Right ventricle myocardium inferior (tissue), 1 donor: ENCODE measurements at regions not wholly inside any gene's neighbourhood (a gene's known extent, or its start where the extent isn't known, plus 50 kb on each side); places are given as distances from the start of the nearest gene placed in this dataset.
"Not testable (repeated sequence)": the region's sequence is repeated elsewhere in the genome, so short reads cannot be mapped to it uniquely, and the experiment has no call there.

Source experiments
- ATAC-seq: fragments of 200-7000 bp; cut with Tn5 transposase; one replicate; pipeline ENCODE4 v1.9.1; 2020; ENCODE audit warnings: mild to moderate bottlenecking, moderate library complexity
- DNase-seq: peaks from one replicate; pipeline ENCODE4 v3.0.0; 2021; ENCODE audit errors: missing footprints
- intact Hi-C: fragments of 100-400 bp; cut with DNase I; formaldehyde crosslinking; loops from one replicate; pipeline ENCODE4 v1.11.0; 2022
- donor health status: DM: no; HTN: yes; CAD: no; lungs with severe emphysema.

GRCh38 chr1:113286156-113286555, 104.2 kb upstream of the MAGI3 start:
- DNase-seq (no peak), ATAC-seq (no peak)
- intact Hi-C loops, result no loop called here

- DNase-seq, result no peak
- intact Hi-C loops, result no loop called here
- no peak for ATAC-seq
Measured at GRCh38 chr1:113291777-113292602, 98.3 kb upstream of the MAGI3 start.

GRCh38 chr1:113292603-113293255, 97.6 kb upstream of the MAGI3 start:
- no peak for ATAC-seq
- DNase-seq, result no peak

DNA sequence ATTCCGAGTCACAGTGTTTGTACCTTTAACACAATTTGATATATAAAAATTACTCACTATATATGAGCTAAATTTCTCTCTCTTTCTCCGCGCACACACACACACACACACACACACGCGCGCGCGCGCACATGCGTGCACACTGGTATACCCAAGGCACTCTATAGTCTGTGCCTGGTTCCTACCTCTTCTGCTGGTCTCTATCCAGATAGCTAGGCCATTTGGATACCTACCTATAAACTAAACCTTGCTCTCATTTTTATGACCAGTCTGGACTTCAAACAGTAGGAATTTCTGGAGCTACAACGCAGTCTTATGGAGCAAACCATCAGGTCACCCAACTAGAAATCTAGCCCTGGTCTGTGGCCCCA, 97.1 kb upstream of the MAGI3 start:
- ATAC-seq (no peak), DNase-seq (no peak)
- intact Hi-C loops, result no loop called here

More at GRCh38 chr1:113292603-113293255, 97.6 kb upstream of the MAGI3 start:
- intact Hi-C loops, result no loop called here

DNA sequence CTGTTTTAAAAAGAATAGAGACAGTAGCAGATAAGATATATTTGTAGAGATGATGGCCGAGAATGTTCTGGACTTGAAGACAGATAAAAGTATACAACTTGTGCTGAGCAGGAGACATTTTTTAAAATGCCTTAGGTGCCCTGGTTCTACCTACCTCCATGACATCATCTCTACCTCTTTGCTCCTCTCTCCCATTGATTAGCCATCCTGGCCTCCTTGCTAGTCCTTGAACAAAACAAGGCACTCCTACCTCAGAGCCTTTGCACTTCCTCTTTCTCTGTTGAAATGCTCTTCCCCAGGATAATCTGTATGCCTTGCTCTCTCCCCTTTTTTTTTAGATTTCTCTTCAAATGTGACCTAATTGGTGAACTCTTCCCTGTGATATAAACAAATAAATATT, 92.6 kb upstream of the MAGI3 start:
- ATAC-seq (no peak), DNase-seq (no peak)
- intact Hi-C loops, result no loop called here

DNA sequence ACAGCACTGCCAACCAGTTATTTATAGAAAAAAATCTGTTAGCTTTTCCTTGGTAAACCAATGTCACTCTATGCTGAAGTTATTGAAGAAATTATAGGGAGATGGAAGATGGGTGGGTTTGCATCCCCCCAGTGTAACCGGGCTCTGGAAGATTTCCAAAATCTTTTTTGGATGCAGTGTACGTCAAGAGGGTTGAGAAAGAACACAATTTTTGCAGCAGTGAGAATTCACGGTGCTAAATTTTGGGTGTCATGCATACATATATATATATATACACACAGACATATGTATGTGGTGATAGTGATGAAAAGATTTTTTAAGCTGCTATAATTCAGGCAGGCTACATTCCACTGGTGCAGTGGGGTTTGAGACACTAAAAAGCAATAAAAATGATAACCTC, 91.4 kb upstream of the MAGI3 start:
- intact Hi-C loops, result no loop called here
- DNase-seq (no peak), ATAC-seq (no peak)

DNA sequence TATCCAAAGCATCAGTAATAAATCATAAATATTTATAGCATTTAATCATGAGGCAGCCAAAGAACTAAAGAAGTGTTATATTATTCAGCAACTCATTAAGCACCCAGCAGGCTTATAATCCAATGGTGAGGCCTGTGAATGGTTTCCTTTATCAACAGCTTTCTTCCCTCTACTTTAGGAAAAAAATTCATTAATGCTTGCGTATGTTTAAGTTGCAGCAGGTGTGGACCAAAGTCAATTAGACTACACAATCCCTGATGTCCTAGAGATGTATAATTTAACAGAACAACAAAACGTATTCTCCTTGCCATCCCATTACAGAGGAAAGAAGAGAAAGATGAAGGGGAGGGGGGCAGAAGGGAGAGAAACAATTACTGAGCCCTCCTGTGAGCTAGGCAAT, 87.7 kb upstream of the MAGI3 start:
- DNase-seq, result no peak
- no peak for ATAC-seq
- intact Hi-C loops, result no loop called here

GRCh38 chr1:113303267-113303666, 87.0 kb upstream of the MAGI3 start:
- DNase-seq (no peak), ATAC-seq (no peak)
- intact Hi-C loops, result no loop called here

GRCh38 chr1:113305029-113305428, 85.3 kb upstream of the MAGI3 start:
- ATAC-seq, intact Hi-C loops, DNase-seq: not testable (repeated sequence)

- no peak for ATAC-seq
- DNase-seq, result no peak
- intact Hi-C loops, result no loop called here
Measured at GRCh38 chr1:113307771-113308445, 82.4 kb upstream of the MAGI3 start.

GRCh38 chr1:113312651-113313050, 77.7 kb upstream of the MAGI3 start:
- intact Hi-C loops, ATAC-seq, DNase-seq: not testable (repeated sequence)

DNA sequence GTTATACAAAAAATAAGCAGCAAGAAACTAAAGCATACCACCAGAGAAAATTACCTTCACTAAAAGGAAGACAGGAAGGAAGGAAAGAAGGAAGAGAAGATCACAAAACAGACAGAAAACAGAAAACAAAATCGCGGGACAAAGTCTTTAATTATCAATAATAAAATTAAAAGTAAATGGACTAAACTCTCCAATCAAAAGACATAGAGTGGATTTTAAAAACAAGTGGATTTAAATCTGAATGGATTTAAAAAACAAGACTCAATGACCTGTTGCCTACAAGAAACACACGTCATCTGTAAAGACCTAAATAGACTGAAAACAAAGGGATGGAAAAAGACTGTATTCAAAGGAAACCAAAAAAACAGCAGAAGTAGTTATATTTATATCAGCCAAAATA, 75.7 kb upstream of the MAGI3 start:
- intact Hi-C loops, result no loop called here
- DNase-seq (no peak), ATAC-seq (no peak)

- ATAC-seq (no peak), DNase-seq (no peak)
- intact Hi-C loops, result no loop called here
Measured at GRCh38 chr1:113320272-113320671, 70.0 kb upstream of the MAGI3 start.

DNA sequence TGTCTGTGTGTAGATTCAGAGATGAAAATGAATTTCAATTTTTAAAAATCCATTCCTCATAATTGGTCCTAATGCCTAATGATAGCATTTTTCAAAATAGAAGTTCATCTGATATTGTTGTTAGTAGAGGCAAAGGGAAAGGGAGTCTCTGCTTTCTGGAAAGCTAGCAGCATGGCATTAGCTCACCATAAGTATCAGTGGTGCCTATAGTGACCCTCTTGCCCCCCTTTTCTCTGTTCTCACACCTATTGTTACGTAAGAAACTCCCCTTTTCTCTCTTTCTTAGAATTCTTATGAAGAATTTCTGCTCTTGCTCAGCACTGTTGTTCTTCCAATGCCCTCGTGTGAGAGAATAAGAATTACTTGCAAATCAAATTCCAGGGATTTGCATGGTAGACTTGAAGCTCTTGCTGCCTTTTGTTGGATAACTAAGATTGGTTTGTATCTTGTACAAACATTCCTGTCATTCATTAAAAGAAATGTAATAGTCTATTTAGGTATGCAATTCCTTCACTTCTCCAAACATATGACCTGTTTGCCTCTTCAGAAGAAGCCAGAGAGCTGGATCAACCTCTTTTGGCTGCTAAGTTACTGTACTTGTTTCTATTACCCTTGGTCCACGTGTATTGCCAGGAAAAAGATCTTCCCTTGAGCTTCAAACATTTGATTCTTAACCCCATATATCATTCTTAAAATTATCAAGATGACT, 69.2 kb upstream of the MAGI3 start:
- DNase-seq (no peak), ATAC-seq (no peak)
- intact Hi-C loops, result no loop called here

GRCh38 chr1:113321771-113322387, 68.4 kb upstream of the MAGI3 start:
- ATAC-seq, result no peak

GRCh38 chr1:113322439-113322838, 67.9 kb upstream of the MAGI3 start:
- intact Hi-C loops, result no loop called here
- ATAC-seq (no peak), DNase-seq (no peak)

More at GRCh38 chr1:113321771-113322387, 68.4 kb upstream of the MAGI3 start:
- no peak for DNase-seq
- intact Hi-C loops, result no loop called here

- DNase-seq (no peak), ATAC-seq (no peak)
- intact Hi-C loops, result no loop called here
Measured at GRCh38 chr1:113325022-113325421, 65.3 kb upstream of the MAGI3 start.

GRCh38 chr1:113326976-113327375, 63.3 kb upstream of the MAGI3 start:
- ATAC-seq, result no peak
- intact Hi-C loops, result no loop called here
- DNase-seq, result no peak

DNA sequence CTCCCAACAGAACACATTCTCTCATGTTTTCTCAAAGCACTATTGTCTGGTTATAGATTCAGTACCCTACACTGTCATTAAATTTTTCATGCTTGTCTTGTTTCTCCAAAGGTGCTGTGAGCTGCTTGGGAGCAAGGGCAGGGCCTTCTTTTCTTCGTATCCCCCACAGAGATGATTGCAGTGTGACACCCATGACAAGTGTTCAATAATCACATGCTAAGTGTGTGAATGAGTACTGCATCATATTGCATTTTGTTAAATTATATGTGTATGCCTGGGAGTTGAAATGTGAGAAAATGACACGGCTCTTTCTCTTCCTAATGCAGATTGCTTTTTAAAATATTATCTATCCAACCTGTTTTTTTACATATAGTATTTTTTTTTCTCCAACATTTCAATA, 57.3 kb upstream of the MAGI3 start:
- ATAC-seq (no peak), DNase-seq (no peak)
- intact Hi-C loops, result no loop called here
